NB4 (cell line): ENCODE measurements at regions not wholly inside any gene's neighbourhood (a gene's known extent, or its start where the extent isn't known, plus 50 kb on each side); places are given as distances from the start of the nearest gene placed in this dataset.

Experiments
- DNase-seq: peaks from one replicate; pipeline ENCODE4 v3.0.0; 2010; ENCODE audit warnings: low read depth
- H3K4me3 ChIP-seq: one replicate; pipeline ENCODE4 v1.5.1; 2011; ENCODE audit warnings: mild to moderate bottlenecking, low read depth, low read length, moderate library complexity
- MYC ChIP-seq: IDR thresholded peaks from 2 replicates; pipeline ENCODE4 v1.6.1; 2011; ENCODE audit warnings: low read depth, low read length
- POLR2A ChIP-seq: IDR thresholded peaks from 2 replicates; pipeline ENCODE4 v1.6.1; 2011; ENCODE audit warnings: mild to moderate bottlenecking; ENCODE audit not compliant: insufficient read length; ENCODE audit errors: extremely low read depth
- TF ChIP-seq, protein P1 (sequence below): IDR thresholded peaks from one replicate; pipeline ENCODE4 v1.5.1; 2012; ENCODE audit warnings: low read depth, low read length
- TF ChIP-seq, protein P2 (sequence below): IDR thresholded peaks from 2 replicates; pipeline ENCODE4 v1.6.1; 2011; ENCODE audit warnings: low read depth, low read length

DNA sequence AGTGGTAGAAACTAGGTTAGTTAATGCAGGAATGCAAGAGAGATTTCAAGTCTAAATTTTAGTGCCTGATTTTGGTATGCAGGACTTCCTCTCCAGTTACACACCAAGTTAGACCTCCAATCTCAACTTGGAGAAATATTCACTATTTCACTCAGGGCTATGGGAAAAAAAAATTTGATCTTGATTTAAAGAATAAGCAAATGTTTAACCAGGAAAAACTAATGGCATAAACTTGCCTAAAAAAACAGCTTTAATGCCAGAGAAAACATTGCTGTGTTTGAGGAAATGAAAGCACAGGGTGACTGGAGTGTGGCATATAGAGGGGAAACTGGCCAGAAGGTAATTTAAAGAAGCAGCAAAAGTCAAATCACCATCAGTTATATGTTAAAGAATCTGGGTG is 575.4 kb upstream of the LRRC4C start:
- no peak overlapping the region for H3K4me3 ChIP-seq
- no peak for DNase-seq
- TF ChIP-seq MYC (no peak), POLR2A (no peak)
- TF ChIP-seq, protein P1, sequence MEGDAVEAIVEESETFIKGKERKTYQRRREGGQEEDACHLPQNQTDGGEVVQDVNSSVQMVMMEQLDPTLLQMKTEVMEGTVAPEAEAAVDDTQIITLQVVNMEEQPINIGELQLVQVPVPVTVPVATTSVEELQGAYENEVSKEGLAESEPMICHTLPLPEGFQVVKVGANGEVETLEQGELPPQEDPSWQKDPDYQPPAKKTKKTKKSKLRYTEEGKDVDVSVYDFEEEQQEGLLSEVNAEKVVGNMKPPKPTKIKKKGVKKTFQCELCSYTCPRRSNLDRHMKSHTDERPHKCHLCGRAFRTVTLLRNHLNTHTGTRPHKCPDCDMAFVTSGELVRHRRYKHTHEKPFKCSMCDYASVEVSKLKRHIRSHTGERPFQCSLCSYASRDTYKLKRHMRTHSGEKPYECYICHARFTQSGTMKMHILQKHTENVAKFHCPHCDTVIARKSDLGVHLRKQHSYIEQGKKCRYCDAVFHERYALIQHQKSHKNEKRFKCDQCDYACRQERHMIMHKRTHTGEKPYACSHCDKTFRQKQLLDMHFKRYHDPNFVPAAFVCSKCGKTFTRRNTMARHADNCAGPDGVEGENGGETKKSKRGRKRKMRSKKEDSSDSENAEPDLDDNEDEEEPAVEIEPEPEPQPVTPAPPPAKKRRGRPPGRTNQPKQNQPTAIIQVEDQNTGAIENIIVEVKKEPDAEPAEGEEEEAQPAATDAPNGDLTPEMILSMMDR: no peak
- TF ChIP-seq, protein P2, sequence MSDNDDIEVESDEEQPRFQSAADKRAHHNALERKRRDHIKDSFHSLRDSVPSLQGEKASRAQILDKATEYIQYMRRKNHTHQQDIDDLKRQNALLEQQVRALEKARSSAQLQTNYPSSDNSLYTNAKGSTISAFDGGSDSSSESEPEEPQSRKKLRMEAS: no peak

DNA sequence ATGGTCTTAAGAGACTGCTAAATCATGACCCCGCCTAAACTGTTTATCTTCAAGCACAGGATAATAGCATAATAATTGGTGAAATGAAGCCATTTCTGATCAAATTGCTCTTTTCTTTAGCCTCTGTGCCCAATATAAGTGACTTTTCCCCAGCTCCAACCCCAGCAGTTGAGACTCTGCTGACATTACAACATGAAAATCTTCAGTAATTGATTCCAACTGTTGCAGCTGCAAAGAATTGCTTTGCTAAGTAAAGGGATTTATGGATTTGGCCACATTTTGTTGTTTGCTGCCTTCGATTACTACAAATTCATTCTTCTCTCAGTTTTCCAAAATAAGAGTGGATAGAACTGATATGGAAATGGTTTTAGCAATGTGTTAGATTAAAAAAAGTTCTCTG is 576.7 kb upstream of the LRRC4C start:
- no peak for DNase-seq
- TF ChIP-seq, protein P2: no peak
- TF ChIP-seq POLR2A (no peak), MYC (no peak)
- TF ChIP-seq, protein P1: no peak
- no peak overlapping the region for H3K4me3 ChIP-seq

DNA sequence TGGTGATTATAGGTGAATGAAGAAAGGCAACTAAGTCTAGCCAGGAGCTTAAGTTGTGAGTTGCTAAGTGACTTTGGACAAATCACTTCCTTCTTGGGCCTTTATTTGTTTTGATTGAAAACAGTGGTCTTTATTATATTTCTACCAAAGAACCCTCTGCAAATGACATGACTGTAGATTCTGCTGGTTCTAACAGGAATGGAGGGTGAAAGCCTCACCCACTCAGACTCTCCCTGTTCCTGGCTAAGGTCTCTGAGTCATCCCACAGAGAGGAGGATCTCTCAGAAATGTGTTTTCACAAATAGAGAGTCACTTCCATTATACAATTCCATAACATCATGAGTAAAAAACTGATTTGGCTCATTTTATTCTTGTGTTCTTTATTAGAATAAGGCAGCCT is 583.9 kb upstream of the LRRC4C start:
- no peak for DNase-seq
- TF ChIP-seq, protein P1: no peak
- TF ChIP-seq POLR2A: no peak
- no peak for TF ChIP-seq MYC
- TF ChIP-seq, protein P2: no peak
- H3K4me3 ChIP-seq: no peak overlapping the region

DNA sequence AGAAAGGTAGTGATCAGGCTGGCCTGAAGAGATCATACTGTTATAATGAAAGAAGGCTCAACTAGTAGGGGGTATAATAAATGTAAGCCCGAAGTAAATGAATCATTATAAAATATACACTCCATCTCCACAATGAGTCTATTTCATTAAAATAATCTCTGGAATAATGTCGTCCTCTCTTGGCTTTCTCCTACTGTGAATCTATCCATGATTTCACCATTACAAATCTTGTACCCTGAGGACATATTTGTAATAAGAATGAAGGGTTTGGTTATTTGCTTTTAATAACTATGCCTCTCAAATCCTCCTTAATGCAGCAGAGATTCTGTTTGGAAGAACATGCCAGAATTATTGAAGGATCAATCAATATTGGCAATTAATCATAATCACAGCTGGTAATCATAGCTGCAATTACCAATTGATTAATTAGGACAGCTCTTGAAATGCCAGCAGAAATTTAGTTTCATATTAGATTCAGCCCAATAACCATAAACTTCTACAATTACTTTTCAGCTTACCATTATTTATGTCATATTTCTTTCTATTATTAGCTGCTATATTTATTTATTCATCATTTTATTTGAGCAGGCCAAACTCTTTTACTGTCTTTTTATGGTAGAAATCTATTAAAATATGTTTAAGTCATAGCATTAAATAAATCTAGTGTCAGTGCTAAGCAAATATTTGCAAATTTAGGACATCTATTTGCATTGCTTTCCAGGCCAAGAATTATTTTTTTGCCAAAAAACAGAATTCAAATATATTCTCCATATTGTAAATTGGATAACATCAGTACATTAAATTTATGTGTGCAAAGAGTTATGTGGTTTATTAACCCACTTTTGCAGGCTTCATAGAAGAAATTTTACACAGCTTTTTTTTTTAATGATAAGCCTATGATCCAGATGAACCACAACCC is 588.4 kb upstream of the LRRC4C start:
- DNase-seq: no peak
- TF ChIP-seq MYC: no peak
- TF ChIP-seq, protein P2: no peak
- TF ChIP-seq POLR2A: no peak
- TF ChIP-seq, protein P1: no peak

DNA sequence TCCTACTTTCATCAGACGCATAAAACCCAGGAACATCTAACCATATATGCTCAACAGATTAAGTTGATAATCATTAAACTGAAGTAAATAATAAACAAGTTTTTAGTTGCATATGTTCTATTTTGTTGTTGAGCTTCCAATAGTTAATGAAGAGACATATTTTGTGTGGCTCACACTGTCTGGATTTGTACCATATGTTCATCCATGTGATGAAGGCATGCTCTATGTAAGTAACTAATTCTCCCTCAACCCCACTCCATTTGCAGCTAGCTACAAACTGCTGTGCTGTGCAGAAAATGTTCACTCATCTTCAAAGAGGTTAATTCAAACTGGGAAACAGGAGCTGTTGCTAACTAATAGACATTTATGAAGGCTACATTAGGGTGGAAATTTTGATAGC is 589.7 kb upstream of the LRRC4C start:
- TF ChIP-seq POLR2A: no peak
- TF ChIP-seq, protein P1: no peak
- no peak for TF ChIP-seq MYC
- TF ChIP-seq, protein P2: no peak
- H3K4me3 ChIP-seq: no peak overlapping the region
- no peak for DNase-seq

More for the DNA sequence above, 588.4 kb upstream of the LRRC4C start:
- H3K4me3 ChIP-seq: no peak overlapping the region
